GM18873 (cell line): ENCODE measurements at regions not wholly inside any gene's neighbourhood (a gene's known extent, or its start where the extent isn't known, plus 50 kb on each side); places are given as distances from the start of the nearest gene placed in this dataset.

ENCODE experiments used
- ATAC-seq: cut with Tn5 transposase; IDR thresholded peaks from one replicate; pipeline ENCODE4 v1.9.1; 2021; ENCODE audit warnings: mild to moderate bottlenecking, moderate library complexity, moderate number of reproducible peaks; ENCODE audit not compliant: unreplicated experiment, low FRiP score

DNA sequence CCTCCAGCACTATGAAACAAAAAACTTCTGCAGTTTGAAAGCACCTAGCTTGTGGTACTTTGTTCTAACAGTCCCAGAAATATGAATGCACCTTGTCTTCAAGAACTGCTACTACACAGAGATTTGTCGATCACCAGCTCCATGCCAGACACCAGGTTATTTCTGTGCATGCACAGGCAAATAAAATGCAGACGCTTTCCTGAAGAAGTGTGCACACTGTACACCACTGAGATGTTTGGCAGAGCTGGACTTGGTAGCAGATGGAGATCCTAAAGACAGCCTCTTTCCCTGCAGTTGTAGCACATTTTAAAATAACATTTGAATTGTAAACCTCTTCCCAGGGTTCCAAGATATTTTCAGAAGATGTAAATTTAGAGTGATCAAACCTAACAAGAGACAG, 730.0 kb downstream of the MTRR start:
- no peak for ATAC-seq

DNA sequence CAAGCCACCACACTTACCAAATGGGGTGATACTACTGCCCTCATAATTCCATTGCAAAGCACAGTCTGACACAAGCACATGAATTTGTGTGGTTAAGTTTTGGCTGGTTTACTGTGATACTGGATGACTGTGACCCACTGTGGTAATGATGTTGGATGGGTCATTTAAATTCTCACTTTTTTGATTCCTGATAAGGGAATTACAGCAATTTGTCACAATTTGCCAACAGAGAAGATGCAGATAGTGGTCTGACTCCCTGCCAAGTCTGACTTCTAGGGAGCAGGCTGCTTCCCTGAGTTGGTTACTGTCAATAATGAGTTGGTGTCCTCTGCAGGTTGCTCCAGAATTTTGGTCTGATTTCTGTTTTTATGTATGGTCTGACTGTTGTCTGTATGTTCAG, 731.9 kb downstream of the MTRR start:
- no peak for ATAC-seq

DNA sequence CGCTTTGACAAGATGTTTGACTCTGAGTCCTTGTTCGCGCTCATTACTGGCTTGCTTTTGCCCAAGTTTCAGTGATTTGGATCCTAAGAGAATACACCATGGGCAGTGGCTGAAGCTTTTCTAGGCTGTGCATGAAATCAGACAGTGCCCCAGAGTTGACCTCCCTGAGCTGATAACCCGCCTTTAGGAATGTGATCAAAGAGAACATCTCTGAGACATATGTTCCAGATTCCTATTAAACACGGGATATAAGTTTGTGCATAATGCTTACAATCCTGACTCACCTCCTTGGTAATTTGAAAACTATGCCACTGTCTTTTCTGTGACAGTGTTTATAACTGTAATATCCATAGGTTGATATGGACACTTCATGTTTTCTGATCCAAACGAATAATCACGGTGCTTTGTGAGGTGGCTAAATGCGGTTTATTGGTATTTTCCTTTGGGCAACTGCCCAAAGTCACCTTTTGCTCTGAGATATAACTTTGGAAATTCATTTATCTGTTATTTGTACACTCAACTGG, 732.9 kb downstream of the MTRR start:
- no peak for ATAC-seq

DNA sequence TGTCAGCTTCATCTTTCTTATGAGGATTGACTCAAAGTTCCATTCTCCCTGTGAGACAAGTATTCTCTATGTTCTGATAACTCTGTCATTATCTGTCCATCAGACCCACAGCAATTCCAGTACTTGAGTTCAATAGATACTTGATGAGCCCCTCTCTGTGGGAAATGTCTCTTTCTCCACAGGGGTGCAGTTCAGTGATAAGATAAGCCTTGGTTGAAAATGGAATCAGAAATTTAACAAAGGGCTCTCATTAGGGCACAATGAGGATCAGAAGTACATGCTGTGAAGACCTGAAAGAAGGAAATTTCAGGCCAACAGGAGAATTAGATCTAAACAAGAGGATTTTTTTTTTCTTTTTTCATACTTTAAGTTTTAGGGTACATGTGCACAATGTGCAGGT, 737.3 kb downstream of the MTRR start:
- ATAC-seq = no peak

DNA sequence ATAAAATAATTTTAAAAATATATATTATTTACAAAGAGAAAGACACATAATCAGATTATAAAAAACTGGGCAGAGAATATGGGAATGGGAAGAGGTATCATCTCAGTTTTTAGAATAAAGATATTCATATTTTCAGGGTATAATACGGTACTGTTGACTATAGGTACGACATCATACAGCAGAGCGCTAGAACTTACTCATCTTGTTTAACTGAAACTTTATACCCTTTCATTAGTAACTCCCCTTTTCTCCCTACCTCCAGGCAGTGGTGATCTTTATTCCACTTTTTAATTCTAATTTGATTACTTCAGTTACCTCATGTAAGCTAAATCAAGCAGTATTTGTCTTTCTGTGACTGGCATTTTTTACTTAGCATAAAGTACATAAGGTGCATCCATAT, 742.1 kb downstream of the MTRR start:
- ATAC-seq = no peak

DNA sequence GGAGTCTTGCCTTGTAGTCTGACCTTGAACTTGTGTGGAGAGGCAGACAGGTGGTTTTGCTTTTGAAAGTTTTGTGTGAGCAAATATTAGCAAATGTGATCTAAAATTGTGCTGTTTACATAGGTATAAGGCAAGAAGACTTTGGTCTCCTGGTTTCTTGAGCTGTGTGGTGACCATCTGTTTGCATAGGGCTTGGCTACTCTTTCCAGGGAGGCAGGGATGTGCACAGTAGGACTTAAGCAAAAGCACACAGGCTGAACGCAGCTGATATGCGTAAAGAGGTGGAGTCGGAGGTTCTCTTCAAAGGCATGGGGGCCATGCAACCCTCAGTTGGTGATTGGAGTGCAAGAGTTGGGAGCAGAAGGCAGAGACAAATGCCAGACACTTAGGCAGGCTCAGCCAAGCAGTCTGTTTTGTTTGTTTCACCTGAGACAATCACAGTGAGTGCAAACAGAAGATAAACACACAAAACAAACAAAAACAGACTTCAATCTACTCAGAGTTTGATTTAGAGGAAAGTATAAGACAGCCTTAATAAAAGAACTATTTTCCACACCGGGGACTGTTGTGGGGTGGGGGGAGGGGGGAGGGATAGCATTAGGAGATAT, 744.2 kb downstream of the MTRR start:
- ATAC-seq = no peak

DNA sequence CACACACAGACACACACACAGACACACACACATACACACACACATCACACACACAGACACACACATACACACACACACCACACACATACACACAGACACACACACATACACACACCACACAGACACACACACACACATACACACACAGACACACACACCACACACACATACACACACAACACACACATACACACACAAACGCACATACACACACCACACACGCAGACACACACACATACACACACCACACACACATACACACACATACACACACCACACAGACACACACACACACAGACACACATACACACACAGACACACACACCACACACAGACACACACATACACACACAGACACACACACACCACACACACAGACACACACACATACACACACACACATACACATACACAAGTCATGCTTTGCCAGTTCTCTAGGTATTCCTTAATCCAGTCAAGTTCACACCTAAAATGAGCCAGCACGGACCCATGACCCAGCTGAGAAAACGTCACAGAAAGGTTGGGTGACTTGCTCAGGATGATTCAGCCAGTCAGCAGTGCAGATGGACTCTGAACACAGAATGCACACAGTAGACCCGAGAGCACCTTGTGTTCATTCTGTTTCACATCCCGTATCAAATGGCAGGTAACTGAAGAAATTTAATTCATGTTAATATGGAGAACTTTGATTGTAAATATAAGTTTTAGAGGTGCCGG, 746.4 kb downstream of the MTRR start:
- no peak for ATAC-seq

DNA sequence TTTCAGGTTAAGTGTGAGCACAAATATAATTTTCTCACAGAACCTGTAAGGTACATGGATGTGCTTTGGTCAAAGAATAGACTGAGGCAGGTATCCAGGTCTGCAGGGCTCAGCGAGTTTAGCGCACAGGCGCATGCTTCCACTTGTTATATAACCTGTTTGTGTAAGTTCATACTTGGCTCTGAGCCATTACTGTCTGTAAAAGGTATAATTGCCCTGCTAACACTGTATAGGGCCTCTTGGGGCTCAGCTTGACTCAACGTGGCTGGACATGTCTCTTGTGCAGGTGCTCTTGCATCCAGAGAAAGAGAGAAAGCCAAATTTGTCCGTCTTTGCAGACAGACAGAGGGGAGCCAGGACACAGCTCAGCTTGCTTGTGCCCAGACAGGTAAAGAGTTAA, 759.6 kb downstream of the MTRR start:
- ATAC-seq = no peak

DNA sequence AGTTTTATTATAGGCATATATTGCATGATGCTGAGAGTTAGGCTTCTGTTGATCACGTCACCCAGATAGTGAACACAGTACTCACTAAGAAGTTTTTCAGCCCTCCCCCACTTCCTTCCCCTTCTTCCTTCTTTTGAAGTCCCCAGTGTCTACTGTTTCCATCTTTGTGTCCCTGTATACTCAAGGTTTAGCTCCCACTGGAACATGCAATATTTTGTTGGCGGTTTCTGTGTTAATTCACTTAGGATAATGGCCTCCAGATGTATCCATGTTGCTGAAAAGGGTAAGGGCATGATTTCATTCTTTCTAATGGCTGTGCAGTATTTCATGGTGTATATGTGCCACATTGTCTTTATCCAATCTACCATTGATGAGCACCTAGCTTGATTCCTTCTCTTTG, 764.3 kb downstream of the MTRR start:
- ATAC-seq = no peak

DNA sequence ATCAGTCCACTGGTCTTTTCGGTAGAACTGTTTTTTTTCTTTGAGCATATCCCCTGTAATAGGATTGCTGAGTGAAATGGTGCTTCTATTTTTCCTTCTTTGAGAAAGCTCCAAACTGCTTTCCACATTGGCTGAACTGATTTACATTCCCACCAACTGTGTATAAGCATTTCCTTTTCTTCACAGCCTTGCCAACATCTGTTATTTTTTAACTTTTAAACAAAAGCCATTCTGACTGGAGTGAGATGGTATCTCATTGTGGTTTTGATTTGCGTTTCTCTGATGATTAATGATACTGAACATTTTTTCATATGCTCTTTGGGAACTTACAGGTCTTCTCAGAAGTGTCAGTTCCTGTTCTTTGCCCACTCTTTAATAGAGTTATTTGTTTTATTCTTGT, 764.7 kb downstream of the MTRR start:
- ATAC-seq = no peak

DNA sequence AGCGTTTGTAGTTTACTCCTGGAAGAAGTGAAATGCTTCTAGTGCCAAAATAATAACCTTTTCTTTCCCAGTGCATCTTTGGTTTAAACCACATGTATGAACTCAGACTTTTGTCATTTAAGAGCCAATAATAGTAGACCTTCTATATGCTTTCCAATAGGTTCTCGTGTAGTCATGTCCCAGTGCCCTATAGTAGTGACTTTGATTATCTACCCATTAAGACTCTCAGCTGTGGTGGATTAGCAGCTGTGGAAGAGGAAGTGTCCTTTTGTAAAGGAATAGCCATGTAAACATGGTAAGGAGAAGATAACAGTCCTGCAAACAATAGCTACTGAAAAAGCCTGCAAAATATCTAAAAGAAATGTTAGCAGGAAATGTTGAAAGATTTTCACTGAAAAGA, 765.3 kb downstream of the MTRR start:
- ATAC-seq = no peak

DNA sequence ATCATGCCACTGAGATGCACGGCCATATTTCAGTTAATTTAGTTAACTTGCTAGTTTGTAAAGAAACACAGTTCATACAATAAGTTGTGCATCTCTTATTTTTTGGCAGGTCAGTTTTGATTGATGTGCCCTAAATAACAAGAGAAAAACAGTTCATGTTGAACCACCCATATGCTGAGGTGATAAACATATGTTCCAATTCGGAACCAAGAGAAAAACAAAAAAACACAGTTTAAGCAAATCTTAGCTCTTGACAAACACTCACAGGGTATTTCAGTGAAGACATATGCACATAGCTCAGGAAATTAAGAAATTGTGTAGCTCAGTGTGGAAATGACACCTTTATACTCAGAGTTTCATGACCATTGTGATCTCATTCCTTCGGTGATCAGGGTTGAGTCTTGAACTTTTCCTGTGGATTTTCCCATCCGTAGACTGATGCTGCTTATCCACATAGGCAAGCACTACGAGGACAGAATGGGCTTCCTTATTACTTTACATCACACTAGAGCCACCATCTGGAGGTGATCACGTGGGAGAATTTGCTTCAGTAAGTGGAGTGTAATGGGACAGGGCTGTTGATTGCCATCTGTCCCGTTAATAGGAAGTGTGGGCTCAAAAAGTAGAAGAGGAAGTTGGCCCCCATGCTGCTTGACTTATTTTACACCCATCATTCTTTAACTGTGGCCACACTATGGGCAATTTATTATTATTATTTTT, 773.0 kb downstream of the MTRR start:
- ATAC-seq = no peak

DNA sequence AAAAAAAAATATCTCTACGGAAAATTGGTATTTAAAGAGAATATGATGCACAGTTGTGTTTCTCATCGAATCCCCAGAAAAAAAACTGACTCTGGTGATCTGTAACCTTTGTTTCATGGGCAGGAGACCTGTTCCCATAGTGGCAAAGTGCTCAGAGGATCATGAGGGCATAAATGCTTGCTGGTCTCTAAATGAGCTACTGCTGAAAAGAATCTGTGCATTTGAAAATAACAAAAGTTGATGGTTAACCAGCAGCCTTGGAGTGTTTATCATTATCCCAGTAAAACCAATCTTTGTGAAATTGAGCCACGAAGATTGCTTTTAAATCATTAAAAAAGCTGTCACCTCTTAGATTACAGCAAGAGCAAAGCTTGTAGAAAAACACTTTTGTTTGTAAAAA, 775.4 kb downstream of the MTRR start:
- no peak for ATAC-seq

DNA sequence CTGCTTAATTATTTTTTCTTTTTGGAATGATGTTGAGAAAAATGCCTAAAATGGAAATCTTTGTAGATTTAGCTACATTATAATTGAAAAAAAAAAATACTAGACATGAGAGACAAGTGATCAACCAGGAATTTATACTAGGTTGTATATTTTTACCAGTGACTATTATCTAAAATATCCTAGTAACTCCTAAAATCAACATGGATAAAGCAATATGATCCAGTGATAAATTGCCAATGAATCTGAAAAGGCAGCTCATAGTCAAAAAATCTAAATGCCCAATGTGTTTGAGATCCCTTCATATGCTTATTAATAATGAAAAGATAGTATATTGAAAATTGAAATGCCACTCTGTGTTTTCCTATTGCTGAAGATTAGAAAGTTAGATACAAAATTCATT, 778.2 kb downstream of the MTRR start:
- no peak for ATAC-seq

DNA sequence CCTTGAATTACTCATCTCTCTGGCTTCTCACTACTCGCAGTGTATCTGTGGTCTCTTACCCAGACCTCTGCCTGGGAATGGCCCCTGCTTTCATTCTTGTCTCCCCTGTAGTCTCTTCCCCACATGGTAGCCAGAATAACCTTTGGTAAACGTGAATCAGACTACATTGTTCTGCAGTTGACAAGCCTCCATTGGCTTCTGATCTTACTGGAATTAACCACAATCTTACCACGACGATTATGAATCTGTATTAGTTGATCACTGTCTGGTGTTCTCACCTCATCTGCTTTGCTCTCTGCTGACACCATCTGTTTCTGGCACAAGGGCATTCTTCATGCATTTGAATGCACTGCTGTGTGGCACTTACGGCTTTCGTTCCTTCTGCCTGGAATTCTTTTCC, 781.2 kb downstream of the MTRR start:
- ATAC-seq = no peak

DNA sequence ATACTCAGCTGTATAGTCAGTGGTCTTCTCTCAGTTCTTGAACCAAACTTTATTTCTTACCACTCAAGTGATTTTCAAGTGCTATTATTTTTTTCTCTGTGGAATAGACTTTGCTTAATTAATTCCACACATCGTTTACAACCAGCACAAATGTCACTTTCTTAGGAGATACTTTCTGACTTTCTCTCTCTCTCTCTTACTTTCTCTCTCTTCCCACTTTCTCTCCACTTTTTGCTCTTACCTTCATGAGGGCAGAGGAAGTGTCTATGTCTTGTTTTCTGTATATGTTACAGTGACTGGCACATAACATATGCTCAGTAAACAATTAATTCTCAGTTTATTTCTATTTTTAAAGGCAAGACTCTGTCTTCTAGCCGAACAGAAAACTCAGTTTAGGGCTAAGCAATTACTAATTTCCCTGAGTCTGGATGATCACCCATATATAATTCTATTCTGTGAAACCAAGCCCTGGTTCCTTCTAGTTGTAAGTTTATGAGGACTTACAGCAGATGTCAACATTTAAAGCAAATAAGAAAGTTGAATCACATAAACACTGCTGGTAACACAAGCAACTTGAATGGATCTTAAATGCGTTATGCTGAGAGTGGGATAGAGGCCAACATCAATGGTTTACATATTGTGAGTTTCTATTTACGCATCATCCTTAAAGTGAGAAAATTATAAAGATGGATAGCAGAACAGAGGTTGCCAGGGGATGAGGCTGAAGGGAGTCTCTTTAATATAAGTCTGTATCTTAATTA, 791.4 kb downstream of the MTRR start:
- no peak for ATAC-seq

DNA sequence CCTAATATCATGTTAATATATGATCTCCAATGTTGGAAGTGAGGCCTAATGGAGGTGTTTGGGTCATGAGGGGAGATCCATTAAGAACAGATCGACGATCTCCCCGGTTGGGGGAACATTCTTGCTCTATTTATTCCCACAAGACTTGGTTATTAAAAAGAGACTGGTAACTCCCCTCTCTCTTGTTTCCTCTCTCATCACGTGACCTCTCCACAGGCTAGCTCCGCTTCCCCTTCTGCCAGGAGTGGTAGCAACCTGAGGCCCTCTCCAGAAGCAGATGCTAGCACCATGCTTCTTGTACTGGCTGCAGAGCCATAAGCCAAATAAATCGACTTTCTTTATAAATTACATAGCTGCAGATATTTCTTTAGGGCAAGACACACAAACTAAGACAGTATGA, 794.4 kb downstream of the MTRR start:
- no peak for ATAC-seq

DNA sequence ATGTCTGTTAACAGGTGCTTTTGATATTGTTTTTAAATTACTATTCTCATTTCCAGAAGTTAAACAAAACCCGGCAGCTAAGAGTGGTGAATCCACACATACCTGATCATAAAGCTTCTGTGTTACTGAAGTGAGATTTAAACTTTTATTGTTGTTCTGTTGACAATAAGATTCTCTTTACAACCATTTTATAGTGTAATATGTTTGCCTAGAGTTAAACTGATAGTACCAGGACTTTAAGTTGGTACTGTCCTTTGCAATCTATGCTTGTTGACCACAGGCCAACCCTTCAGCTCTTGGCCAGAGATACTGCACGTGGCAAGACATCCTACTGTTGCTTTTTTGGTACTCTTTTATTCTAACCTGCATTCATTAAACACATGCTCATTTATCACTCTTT, 806.2 kb downstream of the MTRR start:
- ATAC-seq = no peak

DNA sequence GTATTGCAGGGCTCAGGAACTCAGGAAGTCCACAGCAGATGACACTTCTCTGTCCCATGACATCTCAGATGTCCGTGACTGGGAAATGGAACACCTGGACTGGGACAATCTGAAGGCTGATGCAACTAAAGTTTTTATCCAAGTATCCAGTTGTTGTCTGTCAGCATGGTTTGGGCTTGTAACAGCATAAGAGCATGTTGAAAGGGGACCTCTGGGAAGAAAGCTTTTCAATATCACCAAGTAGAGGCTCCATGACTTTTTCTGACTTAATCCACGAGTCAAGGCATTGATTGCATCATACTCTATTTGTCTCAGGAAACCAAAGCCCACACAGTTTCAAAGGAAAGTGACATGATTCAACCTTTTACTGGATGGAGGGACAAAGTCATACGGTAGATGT, 807.7 kb downstream of the MTRR start:
- no peak for ATAC-seq

DNA sequence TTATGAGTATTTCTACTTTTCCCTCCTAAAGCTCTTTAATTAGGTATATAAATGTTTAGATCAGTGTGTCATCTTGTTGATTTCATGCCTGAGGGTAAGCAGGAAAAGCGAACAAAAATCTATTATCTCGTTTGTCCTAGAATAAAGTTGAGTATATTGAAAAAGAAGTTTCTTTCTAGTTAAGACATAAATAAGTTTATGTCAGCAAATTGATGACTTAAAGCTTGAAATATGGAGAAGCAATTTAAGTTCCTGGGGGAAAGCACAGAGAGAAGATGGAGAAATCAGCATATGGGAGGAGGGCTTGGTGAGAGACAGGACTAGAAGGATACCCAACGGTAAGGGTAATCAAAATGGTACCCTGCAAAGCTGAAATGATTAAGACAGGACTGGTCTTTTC, 813.4 kb downstream of the MTRR start:
- no peak for ATAC-seq

DNA sequence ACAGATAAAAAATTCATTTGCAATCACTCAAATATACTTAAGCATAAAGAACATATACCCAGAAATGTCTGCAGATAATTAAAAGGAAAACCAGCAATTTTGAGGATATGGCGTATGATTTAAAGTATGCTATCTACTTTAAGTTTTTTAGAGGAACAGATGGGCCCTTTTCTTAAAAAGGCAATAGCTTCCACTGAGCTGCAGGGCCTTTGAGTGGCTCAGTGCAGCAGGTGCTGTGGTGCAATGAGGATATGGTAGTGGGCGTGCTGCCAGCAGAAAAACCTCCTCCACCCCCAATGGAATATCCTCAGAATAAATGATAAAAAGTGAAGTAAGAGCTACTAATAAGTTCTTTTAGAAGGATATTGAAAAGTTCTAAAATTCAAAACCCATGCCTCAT, 814.5 kb downstream of the MTRR start:
- ATAC-seq = no peak
